ENCODE measurements at regions not wholly inside any gene's neighbourhood (a gene's known extent, or its start where the extent isn't known, plus 50 kb on each side); places are given as distances from the start of the nearest gene placed in this dataset.

DNA sequence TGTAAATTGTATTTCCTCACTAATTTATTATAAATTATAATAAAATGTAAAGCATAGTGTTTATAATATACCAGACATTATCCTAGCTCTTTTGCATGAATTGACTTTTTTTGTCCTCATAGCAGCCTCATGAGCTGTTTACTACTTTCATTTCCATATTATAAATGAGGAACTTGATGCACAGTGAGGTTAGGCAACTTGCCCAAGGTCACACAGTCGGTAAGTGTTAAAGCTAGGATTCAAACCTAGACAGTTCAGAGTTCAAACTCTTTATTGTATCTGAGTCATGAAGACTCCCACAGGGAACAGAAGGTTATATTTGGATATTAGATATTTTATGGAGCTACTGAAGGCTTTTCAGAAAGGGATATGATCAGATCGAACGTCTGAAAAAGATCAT is 322.2 kb upstream of the SATB1 start:
- no peak overlapping the region for H3K4me3 ChIP-seq (ENCODE audit: control insufficient read depth, low read depth, low read length)
- TF ChIP-seq, protein P1, sequence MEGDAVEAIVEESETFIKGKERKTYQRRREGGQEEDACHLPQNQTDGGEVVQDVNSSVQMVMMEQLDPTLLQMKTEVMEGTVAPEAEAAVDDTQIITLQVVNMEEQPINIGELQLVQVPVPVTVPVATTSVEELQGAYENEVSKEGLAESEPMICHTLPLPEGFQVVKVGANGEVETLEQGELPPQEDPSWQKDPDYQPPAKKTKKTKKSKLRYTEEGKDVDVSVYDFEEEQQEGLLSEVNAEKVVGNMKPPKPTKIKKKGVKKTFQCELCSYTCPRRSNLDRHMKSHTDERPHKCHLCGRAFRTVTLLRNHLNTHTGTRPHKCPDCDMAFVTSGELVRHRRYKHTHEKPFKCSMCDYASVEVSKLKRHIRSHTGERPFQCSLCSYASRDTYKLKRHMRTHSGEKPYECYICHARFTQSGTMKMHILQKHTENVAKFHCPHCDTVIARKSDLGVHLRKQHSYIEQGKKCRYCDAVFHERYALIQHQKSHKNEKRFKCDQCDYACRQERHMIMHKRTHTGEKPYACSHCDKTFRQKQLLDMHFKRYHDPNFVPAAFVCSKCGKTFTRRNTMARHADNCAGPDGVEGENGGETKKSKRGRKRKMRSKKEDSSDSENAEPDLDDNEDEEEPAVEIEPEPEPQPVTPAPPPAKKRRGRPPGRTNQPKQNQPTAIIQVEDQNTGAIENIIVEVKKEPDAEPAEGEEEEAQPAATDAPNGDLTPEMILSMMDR (conservative IDR thresholded peaks at IDR 0.05; ENCODE audit: control insufficient read depth, insufficient read depth, low read depth, low read length) = no peak
- DNase-seq (ENCODE audit: low read depth) = no peak

DNA sequence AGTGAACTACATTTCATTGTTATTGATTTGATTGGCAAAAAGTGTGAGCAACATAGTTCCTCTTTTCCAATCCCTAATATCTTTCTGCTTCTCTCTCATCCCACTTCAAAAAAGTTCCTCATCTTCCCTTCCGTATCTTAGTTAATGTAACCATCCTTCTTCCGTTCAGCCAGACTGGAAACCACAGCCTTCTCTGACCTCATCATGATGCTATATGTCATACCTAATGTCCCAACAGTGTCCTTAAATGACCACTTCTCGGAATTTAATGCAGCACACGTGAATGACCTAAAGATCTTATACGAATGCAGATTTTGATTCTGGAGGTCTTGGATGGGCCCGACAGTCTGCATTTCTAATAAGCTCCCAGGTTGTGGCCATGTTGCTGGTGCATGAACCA is 320.3 kb upstream of the SATB1 start:
- no peak for DNase-seq (ENCODE audit: low read depth)
- H3K4me3 ChIP-seq (ENCODE audit: control insufficient read depth, low read depth, low read length) = no peak overlapping the region

DNA sequence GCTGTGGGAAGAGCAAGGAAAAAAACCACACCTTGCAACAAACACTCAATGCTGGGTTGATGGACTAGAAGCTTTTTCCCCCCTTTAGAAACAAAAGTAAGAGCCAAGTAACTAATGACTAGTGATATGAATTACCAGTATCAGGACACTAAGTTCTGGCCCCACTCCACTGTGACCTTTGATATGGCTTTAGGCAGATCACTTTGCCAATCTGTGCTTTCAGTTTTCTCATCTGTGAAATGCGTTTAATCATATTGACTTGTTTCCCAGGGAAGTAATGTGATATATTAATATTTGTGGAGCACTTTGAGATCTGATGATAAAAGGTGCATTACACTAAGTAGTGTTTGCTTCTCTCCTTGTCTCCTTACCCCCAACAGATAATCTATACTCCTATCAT is 319.3 kb upstream of the SATB1 start:
- TF ChIP-seq, protein P1 (conservative IDR thresholded peaks at IDR 0.05; ENCODE audit: control insufficient read depth, insufficient read depth, low read depth, low read length) = no peak
- DNase-seq (ENCODE audit: low read depth) = no peak
- H3K4me3 ChIP-seq (ENCODE audit: control insufficient read depth, low read depth, low read length) = no peak overlapping the region

More for the DNA sequence above, 320.3 kb upstream of the SATB1 start:
- TF ChIP-seq, protein P1 (conservative IDR thresholded peaks at IDR 0.05; ENCODE audit: control insufficient read depth, insufficient read depth, low read depth, low read length) = no peak

DNA sequence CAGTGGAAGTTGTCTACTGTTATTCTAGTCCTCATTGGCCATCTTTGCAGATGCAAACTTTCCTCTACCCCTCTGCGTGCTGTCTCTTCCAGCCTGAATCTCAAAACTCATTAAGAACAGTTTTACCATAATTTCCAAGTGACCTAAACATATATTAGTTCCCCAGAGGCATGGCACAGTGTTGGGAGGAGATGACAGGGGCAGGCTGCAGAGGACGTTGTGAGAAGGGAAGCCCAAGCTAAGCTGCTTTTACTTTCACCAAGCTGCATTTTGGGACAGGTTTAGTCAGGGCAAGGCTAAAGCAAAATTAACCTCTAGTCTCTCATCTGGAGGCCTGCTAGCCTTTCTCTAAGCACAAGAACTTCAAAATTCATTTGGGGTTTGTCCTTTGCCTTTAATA is 318.6 kb upstream of the SATB1 start:
- H3K4me3 ChIP-seq (ENCODE audit: control insufficient read depth, low read depth, low read length) = no peak overlapping the region
- TF ChIP-seq, protein P1 (conservative IDR thresholded peaks at IDR 0.05; ENCODE audit: control insufficient read depth, insufficient read depth, low read depth, low read length) = no peak
- no peak for DNase-seq (ENCODE audit: low read depth)

DNA sequence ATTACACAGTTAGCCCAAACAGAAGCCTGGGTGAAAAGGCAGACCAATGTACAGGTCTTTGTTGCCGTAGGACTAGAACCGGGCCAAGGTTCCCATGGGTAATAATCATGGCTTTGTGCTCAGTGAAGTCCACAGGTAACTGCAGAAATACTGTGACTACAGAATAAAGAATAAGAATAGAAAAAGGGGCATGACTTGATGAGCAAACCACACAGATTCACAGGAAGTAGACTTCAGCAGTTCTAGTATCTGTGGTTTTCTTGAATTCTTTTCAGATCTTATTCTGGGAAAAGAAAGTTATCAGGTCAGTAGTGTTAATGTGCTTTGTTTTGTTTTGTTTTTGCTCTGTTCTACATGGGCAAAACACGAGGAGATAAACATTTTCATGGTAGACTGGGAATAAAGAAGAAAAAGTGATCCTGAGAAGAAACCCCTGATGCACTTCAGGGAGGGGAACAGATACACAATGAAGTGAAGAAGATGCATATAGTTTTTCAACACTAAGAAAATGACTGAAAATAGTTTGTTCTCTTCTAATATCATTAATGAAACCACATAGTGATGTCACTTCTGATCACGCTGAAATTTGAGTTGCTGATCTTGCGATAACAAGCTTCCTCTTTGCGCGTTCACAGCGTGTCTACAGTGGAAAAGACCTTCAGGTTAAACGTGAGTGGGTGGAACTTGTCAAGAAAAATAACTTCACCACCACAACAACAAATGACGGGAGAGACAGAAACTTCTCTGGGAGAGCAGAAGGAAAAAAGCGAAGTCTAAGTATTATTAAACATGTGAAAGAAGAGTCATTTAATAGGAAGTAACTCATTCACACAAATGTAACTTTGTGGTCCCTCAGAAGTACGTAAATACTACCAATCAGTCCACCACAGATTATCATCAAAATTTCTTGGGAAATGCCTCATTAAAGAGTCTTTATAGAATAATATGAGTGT is 315.8 kb upstream of the SATB1 start:
- DNase-seq (ENCODE audit: low read depth) = no peak
- no peak overlapping the region for H3K4me3 ChIP-seq (ENCODE audit: control insufficient read depth, low read depth, low read length)

DNA sequence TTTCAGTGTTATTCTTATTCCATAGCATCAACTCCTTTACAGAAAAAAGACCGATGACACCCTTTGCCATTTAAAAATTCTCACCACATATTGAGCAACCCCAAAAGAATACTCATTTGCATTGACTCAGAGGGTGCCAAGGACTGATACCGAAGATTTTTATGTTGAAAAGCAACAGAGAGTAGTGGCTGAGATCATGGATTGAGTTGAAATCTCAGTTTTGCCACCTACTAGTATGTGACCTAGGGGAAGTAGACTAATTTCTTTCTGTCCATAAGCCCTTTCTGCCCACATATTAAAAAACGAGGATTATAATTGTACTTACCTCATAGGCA is 313.9 kb upstream of the SATB1 start:
- DNase-seq (ENCODE audit: low read depth) = no peak
- H3K4me3 ChIP-seq (ENCODE audit: control insufficient read depth, low read depth, low read length) = no peak overlapping the region

More for the DNA sequence above, 315.8 kb upstream of the SATB1 start:
- TF ChIP-seq, protein P1 (conservative IDR thresholded peaks at IDR 0.05; ENCODE audit: control insufficient read depth, insufficient read depth, low read depth, low read length) = no peak

More for the DNA sequence above, 313.9 kb upstream of the SATB1 start:
- TF ChIP-seq, protein P1 (conservative IDR thresholded peaks at IDR 0.05; ENCODE audit: control insufficient read depth, insufficient read depth, low read depth, low read length) = no peak
